Adrenal gland (tissue), 5 donors: ENCODE measurements at regions not wholly inside any gene's neighbourhood (a gene's known extent, or its start where the extent isn't known, plus 50 kb on each side); places are given as distances from the start of the nearest gene placed in this dataset.

ENCODE experiments used
- POLR2A ChIP-seq, 2 donors: fragments of 450-650 bp; IDR thresholded peaks; one replicate each; pipeline ENCODE4 v1.6.1; 2017; ENCODE audit warnings: antibody characterized with exemption in 2 of 2, mild to moderate bottlenecking in 2 of 2, moderate library complexity in 1 of 2
- TF ChIP-seq, protein P1 (sequence below), 6 experiments: fragments of 450-650 bp in 4 of 6; fragments of 200-600 bp in 2 of 6; sonication (generic) in 1 of 6; IDR thresholded peaks; 1 replicate in 5 of 6; 2 replicates in 1 of 6; pipeline versions ENCODE4 v1.5.1 to v1.8.0; 2016 to 2021; ENCODE audit warnings: antibody characterized with exemption in 6 of 6, mild to moderate bottlenecking in 2 of 6, moderate library complexity in 1 of 6
- donor health status: DM: no; HTN: no; CAD: no.

DNA sequence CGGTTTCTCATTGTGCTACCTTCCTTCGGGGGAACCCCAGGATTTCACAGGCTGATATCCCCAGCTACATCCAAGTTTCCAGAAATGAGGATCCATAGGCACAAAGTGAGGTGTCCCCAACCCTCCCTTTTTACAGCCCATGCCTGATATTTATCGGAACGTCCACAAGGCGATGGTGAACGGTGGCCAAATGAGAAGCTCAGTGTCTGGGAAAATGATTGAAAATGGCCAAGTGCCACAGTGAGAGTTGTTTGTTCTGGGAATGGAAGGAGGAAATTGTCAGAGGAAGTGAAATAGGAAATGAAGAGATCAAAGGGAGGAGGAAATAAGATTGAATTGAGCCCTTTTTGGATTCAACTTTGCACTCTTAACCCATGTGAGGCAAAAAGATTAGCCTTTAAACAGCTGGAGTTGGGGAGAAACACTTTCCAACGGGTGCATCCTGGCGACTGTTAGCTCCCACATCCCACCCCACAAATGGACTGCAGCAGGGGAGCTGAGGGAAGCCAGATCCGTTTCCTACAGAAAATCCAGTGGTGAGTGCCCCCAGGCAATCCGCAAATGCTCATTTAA, 294.4 kb upstream of the IRX5 start:
- TF ChIP-seq, protein P1, sequence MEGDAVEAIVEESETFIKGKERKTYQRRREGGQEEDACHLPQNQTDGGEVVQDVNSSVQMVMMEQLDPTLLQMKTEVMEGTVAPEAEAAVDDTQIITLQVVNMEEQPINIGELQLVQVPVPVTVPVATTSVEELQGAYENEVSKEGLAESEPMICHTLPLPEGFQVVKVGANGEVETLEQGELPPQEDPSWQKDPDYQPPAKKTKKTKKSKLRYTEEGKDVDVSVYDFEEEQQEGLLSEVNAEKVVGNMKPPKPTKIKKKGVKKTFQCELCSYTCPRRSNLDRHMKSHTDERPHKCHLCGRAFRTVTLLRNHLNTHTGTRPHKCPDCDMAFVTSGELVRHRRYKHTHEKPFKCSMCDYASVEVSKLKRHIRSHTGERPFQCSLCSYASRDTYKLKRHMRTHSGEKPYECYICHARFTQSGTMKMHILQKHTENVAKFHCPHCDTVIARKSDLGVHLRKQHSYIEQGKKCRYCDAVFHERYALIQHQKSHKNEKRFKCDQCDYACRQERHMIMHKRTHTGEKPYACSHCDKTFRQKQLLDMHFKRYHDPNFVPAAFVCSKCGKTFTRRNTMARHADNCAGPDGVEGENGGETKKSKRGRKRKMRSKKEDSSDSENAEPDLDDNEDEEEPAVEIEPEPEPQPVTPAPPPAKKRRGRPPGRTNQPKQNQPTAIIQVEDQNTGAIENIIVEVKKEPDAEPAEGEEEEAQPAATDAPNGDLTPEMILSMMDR (IDR thresholded peaks at IDR 0.05), result no peak
- TF ChIP-seq POLR2A (IDR thresholded peaks at IDR 0.05), result no peak
